ENCODE measurements at regions not wholly inside any gene's neighbourhood (a gene's known extent, or its start where the extent isn't known, plus 50 kb on each side); places are given as distances from the start of the nearest gene placed in this dataset.

GRCh38 chr1:244969355-244970235, 105.3 kb upstream of the HNRNPU start:
- DNase-seq, result peak; percentile 93

- no peak for DNase-seq
These were observed 104.5 kb upstream of the HNRNPU start for GRCh38 chr1:244968881-244969280.

- peak; percentile 56 for DNase-seq
These were observed 104.1 kb upstream of the HNRNPU start for GRCh38 chr1:244968471-244968871.

GRCh38 chr1:244967159-244967558, 102.8 kb upstream of the HNRNPU start:
- no peak for DNase-seq

- no peak for DNase-seq
These were observed 101.1 kb upstream of the HNRNPU start for GRCh38 chr1:244965185-244966030.

GRCh38 chr1:244964112-244964971, 100.0 kb upstream of the HNRNPU start:
- peak; percentile 44 for DNase-seq

GRCh38 chr1:244963231-244963826, 99.0 kb upstream of the HNRNPU start:
- DNase-seq, result no peak

GRCh38 chr1:244962130-244962529, 97.8 kb upstream of the HNRNPU start:
- DNase-seq, result peak; percentile 21

- DNase-seq, result no peak
These were observed 96.6 kb upstream of the HNRNPU start for GRCh38 chr1:244960904-244961303.

- no peak for DNase-seq
These were observed 94.2 kb upstream of the HNRNPU start for GRCh38 chr1:244958593-244958992.

- DNase-seq, result no peak
These were observed 93.2 kb upstream of the HNRNPU start for GRCh38 chr1:244957525-244957924.

GRCh38 chr1:244957122-244957521, 92.8 kb upstream of the HNRNPU start:
- DNase-seq, result no peak

GRCh38 chr1:244955661-244956060, 91.3 kb upstream of the HNRNPU start:
- no peak for DNase-seq

- no peak for DNase-seq
These were observed 90.0 kb upstream of the HNRNPU start for GRCh38 chr1:244954359-244954758.

- DNase-seq, result no peak
These were observed 89.6 kb upstream of the HNRNPU start for GRCh38 chr1:244953901-244954300.

- DNase-seq, result no peak
These were observed 88.6 kb upstream of the HNRNPU start for GRCh38 chr1:244952940-244953339.

GRCh38 chr1:244952280-244952933, 88.1 kb upstream of the HNRNPU start:
- DNase-seq, result no peak

GRCh38 chr1:244948416-244948815, 84.1 kb upstream of the HNRNPU start:
- no peak for DNase-seq

GRCh38 chr1:244945109-244945671, 80.8 kb upstream of the HNRNPU start:
- DNase-seq, result no peak

- DNase-seq, result no peak
These were observed 76.8 kb upstream of the HNRNPU start for GRCh38 chr1:244941121-244941520.

- DNase-seq, result no peak
These were observed 72.8 kb upstream of the HNRNPU start for GRCh38 chr1:244937099-244937498.

All from right hindlimb (tissue), 1 donor.